ENCODE measurements at regions not wholly inside any gene's neighbourhood (a gene's known extent, or its start where the extent isn't known, plus 50 kb on each side); places are given as distances from the start of the nearest gene placed in this dataset.

GRCh38 chr10:130427216-130427722 is 291.1 kb downstream of the GLRX3 start:
- Histone ChIP-seq H3F3A (ENCODE audit: low read length, unreplicated experiment) (no peaks in the 10 kb centered on the region), H3K4me3 (ENCODE audit: low read length) (no peak overlapping the region), H3K4me2 (ENCODE audit: low read length) (no peak overlapping the region), H3K9ac (ENCODE audit: low read length) (no peak overlapping the region), H4K20me1 (ENCODE audit: low read length) (no peaks in the 10 kb centered on the region), H3K27me3 (ENCODE audit: low read length) (no peaks in the 10 kb centered on the region), H3K9me2 (replicated peaks; ENCODE audit: low read length) (no peaks in the 10 kb centered on the region), H3K9me3 (ENCODE audit: low read length) (no peaks in the 10 kb centered on the region), H3K79me2 (ENCODE audit: low read length) (no peaks in the 10 kb centered on the region), H3K4me1 (ENCODE audit: insufficient read depth, low read length) (no peaks in the 10 kb centered on the region), H3K36me3 (ENCODE audit: low read depth, low read length) (no peaks in the 10 kb centered on the region), H3K27ac (ENCODE audit: low read length) (no peak overlapping the region), H2AFZ (ENCODE audit: low read length) (no peak overlapping the region)
- ATAC-seq (no peak), DNase-seq (no peak)
- ChIA-PET CTCF (no interaction called here), POLR2A (ENCODE audit: unreplicated experiment) (no interaction called here)
- BruUV-seq (replicated peaks), result no TSS peak
- intact Hi-C loops (cut with micrococcal nuclease), result no loop called here
- no peak for TF ChIP-seq EZH2phosphoT487 (IDR thresholded peaks at IDR 0.05; ENCODE audit: borderline replicate concordance, low read length)
- no peak for TF ChIP-seq CTCF (conservative IDR thresholded peaks at IDR 0.05; ENCODE audit: low read depth, low read length)
- no peak for TF ChIP-seq EZH2 (IDR thresholded peaks at IDR 0.05; ENCODE audit: low read length, unreplicated experiment)

GRCh38 chr10:130428936-130429335 is 292.7 kb downstream of the GLRX3 start:
- BruUV-seq (replicated peaks), result no TSS peak
- TF ChIP-seq EZH2phosphoT487 (IDR thresholded peaks at IDR 0.05; ENCODE audit: borderline replicate concordance, low read length) (no peak), CTCF (conservative IDR thresholded peaks at IDR 0.05; ENCODE audit: low read depth, low read length) (no peak), EZH2 (IDR thresholded peaks at IDR 0.05; ENCODE audit: low read length, unreplicated experiment) (no peak)
- H3K27ac ChIP-seq (ENCODE audit: low read length), result no peak overlapping the region
- H3K4me1 ChIP-seq (ENCODE audit: insufficient read depth, low read length), result no peaks in the 10 kb centered on the region
- H3K9me3 ChIP-seq (ENCODE audit: low read length), result no peaks in the 10 kb centered on the region
- no peaks in the 10 kb centered on the region for H3K79me2 ChIP-seq (ENCODE audit: low read length)
- intact Hi-C loops (cut with micrococcal nuclease), result no loop called here
- H3K4me3 ChIP-seq (ENCODE audit: low read length), result no peak overlapping the region
- H3F3A ChIP-seq (ENCODE audit: low read length, unreplicated experiment), result no peaks in the 10 kb centered on the region
- no peaks in the 10 kb centered on the region for H3K9me2 ChIP-seq (replicated peaks; ENCODE audit: low read length)
- H3K4me2 ChIP-seq (ENCODE audit: low read length), result no peak overlapping the region
- H3K9ac ChIP-seq (ENCODE audit: low read length), result no peak overlapping the region
- no peaks in the 10 kb centered on the region for H4K20me1 ChIP-seq (ENCODE audit: low read length)
- POLR2A ChIA-PET (ENCODE audit: unreplicated experiment), result no interaction called here
- no peak overlapping the region for H2AFZ ChIP-seq (ENCODE audit: low read length)
- H3K27me3 ChIP-seq (ENCODE audit: low read length), result no peaks in the 10 kb centered on the region
- H3K36me3 ChIP-seq (ENCODE audit: low read depth, low read length), result no peaks in the 10 kb centered on the region
- CTCF ChIA-PET, result no interaction called here
- no peak for DNase-seq
- no peak for ATAC-seq

GRCh38 chr10:130429809-130430208 is 293.6 kb downstream of the GLRX3 start:
- no peak for DNase-seq
- ChIA-PET POLR2A (ENCODE audit: unreplicated experiment) (no interaction called here), CTCF (no interaction called here)
- Histone ChIP-seq H3K27me3 (ENCODE audit: low read length) (no peaks in the 10 kb centered on the region), H2AFZ (ENCODE audit: low read length) (no peak overlapping the region), H3K9ac (ENCODE audit: low read length) (no peak overlapping the region), H3F3A (ENCODE audit: low read length, unreplicated experiment) (no peaks in the 10 kb centered on the region), H3K4me1 (ENCODE audit: insufficient read depth, low read length) (no peaks in the 10 kb centered on the region), H3K79me2 (ENCODE audit: low read length) (no peaks in the 10 kb centered on the region), H4K20me1 (ENCODE audit: low read length) (no peaks in the 10 kb centered on the region), H3K36me3 (ENCODE audit: low read depth, low read length) (no peaks in the 10 kb centered on the region), H3K9me2 (replicated peaks; ENCODE audit: low read length) (no peaks in the 10 kb centered on the region), H3K9me3 (ENCODE audit: low read length) (no peaks in the 10 kb centered on the region), H3K4me3 (ENCODE audit: low read length) (no peak overlapping the region), H3K4me2 (ENCODE audit: low read length) (no peak overlapping the region), H3K27ac (ENCODE audit: low read length) (no peak overlapping the region)
- ATAC-seq, result no peak
- intact Hi-C loops (cut with micrococcal nuclease), result no loop called here
- no peak for TF ChIP-seq EZH2phosphoT487 (IDR thresholded peaks at IDR 0.05; ENCODE audit: borderline replicate concordance, low read length)
- no TSS peak for BruUV-seq (replicated peaks)
